ENCODE measurements at regions not wholly inside any gene's neighbourhood (a gene's known extent, or its start where the extent isn't known, plus 50 kb on each side); places are given as distances from the start of the nearest gene placed in this dataset.

DNA sequence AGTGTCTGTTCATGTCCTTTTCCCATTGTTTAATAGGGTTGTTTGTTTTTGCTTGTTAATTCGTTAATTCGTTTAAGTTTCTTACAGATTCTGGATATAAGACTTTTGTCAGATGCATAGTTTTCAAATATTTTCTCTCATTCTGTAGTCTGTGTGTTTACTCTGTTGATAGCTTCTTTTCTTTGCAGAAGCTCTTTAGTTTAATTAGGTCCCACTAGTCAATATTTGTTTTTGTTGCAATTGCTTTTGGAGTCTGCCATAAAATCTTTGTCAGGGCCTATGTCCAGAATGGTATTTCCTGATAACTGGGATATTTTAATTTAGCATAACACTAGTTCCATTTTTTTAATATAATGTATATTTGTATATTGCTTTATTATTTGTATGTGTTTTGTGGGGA, 1380.1 kb downstream of the SUCLG1 start:
- no peak for TF ChIP-seq ZFX (IDR thresholded peaks at IDR 0.05; ENCODE audit: borderline replicate concordance)
- TF ChIP-seq, protein P1, sequence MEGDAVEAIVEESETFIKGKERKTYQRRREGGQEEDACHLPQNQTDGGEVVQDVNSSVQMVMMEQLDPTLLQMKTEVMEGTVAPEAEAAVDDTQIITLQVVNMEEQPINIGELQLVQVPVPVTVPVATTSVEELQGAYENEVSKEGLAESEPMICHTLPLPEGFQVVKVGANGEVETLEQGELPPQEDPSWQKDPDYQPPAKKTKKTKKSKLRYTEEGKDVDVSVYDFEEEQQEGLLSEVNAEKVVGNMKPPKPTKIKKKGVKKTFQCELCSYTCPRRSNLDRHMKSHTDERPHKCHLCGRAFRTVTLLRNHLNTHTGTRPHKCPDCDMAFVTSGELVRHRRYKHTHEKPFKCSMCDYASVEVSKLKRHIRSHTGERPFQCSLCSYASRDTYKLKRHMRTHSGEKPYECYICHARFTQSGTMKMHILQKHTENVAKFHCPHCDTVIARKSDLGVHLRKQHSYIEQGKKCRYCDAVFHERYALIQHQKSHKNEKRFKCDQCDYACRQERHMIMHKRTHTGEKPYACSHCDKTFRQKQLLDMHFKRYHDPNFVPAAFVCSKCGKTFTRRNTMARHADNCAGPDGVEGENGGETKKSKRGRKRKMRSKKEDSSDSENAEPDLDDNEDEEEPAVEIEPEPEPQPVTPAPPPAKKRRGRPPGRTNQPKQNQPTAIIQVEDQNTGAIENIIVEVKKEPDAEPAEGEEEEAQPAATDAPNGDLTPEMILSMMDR (IDR thresholded peaks at IDR 0.05): no peak
- peak overlapping the region; percentile 79 for H3K27ac ChIP-seq

DNA sequence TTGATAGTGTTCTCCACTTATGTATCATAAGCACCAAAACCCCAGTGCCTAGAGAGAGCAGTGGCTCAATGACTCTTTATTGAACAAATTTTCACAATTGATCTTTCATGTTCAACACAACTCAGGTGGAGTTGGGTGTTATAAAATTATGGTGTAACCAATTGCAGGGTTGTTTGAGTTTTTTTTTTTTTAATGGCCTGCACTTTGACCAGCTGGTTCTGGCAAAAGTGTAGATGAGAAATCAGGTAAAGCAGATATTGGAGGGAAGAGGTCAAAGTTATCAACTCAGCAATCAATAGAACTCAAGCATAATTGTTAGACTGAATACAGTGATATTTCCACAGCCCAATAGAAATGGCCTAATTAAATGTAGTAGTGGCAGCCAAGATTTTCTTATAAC, 1386.3 kb downstream of the SUCLG1 start:
- TF ChIP-seq, protein P1 (IDR thresholded peaks at IDR 0.05): no peak
- H3K27ac ChIP-seq: no peak overlapping the region

DNA sequence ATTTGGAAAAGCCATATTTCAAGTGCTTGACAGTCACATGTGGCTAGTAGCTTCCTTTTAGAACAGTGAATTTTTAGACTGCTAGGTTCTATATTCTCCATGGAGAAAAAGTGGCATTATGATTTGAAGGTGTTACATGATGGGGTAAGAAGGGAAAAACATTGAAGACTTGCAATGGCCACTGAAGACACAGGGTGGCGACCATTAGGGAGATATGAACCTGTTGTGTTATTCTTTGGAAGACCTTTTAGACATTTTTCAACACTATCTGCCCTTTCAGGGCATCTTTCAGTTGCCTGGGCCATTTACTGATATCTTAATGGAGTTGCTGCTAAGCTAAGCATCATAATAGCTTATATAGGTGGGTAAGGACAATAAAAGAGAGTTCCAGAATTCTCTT, 1387.2 kb downstream of the SUCLG1 start:
- TF ChIP-seq, protein P1 (IDR thresholded peaks at IDR 0.05): no peak
- no peak for TF ChIP-seq ZFX (IDR thresholded peaks at IDR 0.05; ENCODE audit: borderline replicate concordance)
- no peak overlapping the region for H3K27ac ChIP-seq

DNA sequence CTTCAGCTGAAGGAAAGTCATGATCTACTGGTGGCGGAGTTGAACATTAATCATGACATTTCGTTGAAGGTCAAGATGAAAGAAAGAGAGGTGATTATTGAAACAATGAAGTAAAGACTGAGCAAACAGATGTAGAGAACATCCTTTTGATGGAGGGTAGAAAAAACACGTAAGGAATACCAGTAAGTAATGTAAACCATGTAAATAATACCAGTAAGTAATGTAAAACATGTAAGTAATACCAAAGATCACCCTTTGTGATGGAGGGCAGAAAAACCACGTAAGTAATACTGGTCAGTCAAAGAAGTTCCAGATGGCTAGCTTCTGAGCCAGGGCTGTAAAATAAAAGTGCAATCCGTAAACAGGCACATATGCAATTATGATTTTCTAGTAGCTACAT, 1387.7 kb downstream of the SUCLG1 start:
- no peak overlapping the region for H3K27ac ChIP-seq
- TF ChIP-seq ZFX (IDR thresholded peaks at IDR 0.05; ENCODE audit: borderline replicate concordance): no peak

DNA sequence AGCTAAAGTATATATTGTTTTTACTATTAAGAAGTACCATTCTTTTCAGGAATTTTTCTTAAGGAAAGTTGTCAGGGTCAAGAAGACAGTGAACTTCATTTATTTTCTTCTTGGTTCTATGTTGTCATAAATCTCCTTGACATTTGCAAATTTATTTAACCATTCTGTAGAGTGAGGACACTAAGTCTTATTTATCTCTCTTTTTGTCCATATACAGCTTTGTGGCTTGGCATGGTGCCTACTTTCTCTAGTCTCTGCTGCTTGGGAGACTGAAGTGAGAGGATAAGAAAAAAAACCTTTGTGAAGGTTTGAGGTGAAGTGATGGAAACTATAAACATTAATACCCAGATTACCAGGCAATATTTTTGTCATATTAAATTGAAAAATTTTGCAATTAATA, 1389.4 kb downstream of the SUCLG1 start:
- H3K27ac ChIP-seq: peak overlapping the region; percentile 87
- TF ChIP-seq, protein P1 (IDR thresholded peaks at IDR 0.05): no peak
- no peak for TF ChIP-seq ZFX (IDR thresholded peaks at IDR 0.05; ENCODE audit: borderline replicate concordance)

DNA sequence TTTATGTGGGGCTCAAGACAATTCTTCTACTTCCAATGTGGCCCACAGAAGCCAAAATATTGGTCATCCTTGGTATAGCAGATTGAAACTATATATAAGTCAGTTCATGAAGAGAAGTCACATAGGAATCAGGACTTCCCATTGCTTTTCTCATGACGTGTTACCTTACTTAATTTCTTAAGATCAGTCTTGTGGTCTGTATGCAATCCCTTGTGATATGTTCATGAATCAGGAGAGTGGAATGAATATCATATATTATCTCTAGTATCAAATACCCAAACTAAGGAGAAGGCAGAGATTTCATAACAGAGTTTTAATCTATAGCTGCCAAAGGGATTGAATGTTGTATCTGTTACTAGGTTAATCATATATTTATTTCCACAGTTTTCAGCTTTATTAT, 1390.4 kb downstream of the SUCLG1 start:
- H3K27ac ChIP-seq: peak overlapping the region; percentile 87
- no peak for TF ChIP-seq ZFX (IDR thresholded peaks at IDR 0.05; ENCODE audit: borderline replicate concordance)
- TF ChIP-seq, protein P1 (IDR thresholded peaks at IDR 0.05): no peak

DNA sequence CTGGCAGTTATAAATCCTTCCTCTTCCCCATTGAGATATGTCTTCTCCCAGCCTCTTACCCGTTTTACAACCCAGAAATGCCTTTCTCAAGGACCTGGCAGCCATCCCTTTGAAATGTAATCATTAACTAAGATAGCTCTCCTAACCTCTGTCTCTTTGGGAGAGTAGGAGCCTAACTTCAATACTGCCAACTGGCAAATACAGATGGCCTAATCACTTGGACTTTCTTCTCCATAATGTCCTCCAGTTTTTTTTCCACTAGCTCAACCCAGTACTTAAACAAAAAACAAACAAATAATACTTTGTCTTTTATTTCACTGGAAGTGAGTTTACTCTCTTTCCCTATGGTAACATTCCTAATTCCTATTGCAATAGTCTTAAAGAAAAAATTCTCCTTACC, 1391.1 kb downstream of the SUCLG1 start:
- TF ChIP-seq, protein P1 (IDR thresholded peaks at IDR 0.05): no peak
- TF ChIP-seq ZFX (IDR thresholded peaks at IDR 0.05; ENCODE audit: borderline replicate concordance): no peak

DNA sequence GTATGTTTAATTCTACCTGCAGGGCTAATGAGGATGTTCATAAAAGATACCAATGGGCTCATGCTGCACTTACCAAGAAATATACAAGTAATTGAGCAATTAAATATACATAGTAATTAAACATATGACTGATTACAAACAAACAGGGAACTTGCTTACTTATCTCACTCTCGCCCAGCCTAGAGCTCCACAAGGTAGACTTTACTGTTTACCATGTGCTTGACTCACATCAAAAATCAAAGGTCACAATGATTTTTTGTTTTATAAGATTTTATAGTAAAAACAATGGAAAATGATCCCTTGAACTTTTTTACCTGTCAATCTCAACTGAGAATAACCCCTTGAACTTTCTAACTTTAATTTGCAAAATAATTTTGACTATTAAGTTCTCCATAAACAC, 1395.1 kb downstream of the SUCLG1 start:
- peak overlapping the region; percentile 17 for H3K27ac ChIP-seq
- no peak for TF ChIP-seq ZFX (IDR thresholded peaks at IDR 0.05; ENCODE audit: borderline replicate concordance)
- TF ChIP-seq, protein P1 (IDR thresholded peaks at IDR 0.05): no peak

More for the DNA sequence above, 1391.1 kb downstream of the SUCLG1 start:
- peak overlapping the region; percentile 87 for H3K27ac ChIP-seq

Measured in 22Rv1 (cell line).